ENCODE measurements at regions not wholly inside any gene's neighbourhood (a gene's known extent, or its start where the extent isn't known, plus 50 kb on each side); places are given as distances from the start of the nearest gene placed in this dataset.

- Histone ChIP-seq H3K27me3 (ENCODE audit: insufficient read depth in 3 of 3, low read length in 2 of 3) (no peaks in the 10 kb centered on the region), H3K36me3 (ENCODE audit: insufficient read depth in 1 of 2, low read depth in 1 of 2) (no peaks in the 10 kb centered on the region), H3K4me3 (no peak overlapping the region), H3K9me3 (no peaks in the 10 kb centered on the region), H3K4me1 (no peaks in the 10 kb centered on the region), H3K27ac (no peak overlapping the region)
- TF ChIP-seq CTCF (IDR thresholded peaks at IDR 0.05), result no peak
- intact Hi-C loops (cut with DNase I), result no loop called here
- WGBS, 3 donors, result 75 to 92% (median 88%) methylated on average over 3 of the region's 3 CpGs
- DNase-seq (no peak), ATAC-seq (no peak)
Observed at GRCh38 chrX:140944710-140945109, 57.7 kb upstream of the SPANXB1 start.

GRCh38 chrX:140948827-140949226, 53.6 kb upstream of the SPANXB1 start:
- intact Hi-C loops (cut with DNase I), result no loop called here
- ATAC-seq (no peak), DNase-seq (no peak)
- Histone ChIP-seq H3K27me3 (ENCODE audit: insufficient read depth in 3 of 3, low read length in 2 of 3) (no peaks in the 10 kb centered on the region), H3K36me3 (ENCODE audit: insufficient read depth in 1 of 2, low read depth in 1 of 2) (no peaks in the 10 kb centered on the region), H3K4me1 (no peaks in the 10 kb centered on the region), H3K27ac (no peak overlapping the region), H3K4me3 (no peak overlapping the region), H3K9me3 (no peaks in the 10 kb centered on the region)
- WGBS, 3 donors, result 64 to 78% (median 71%) methylated on average over 5 of the region's 5 CpGs
- TF ChIP-seq CTCF (IDR thresholded peaks at IDR 0.05), result no peak

- no peak for ATAC-seq
- WGBS, 3 donors, result 58 to 67% (median 67%) methylated on average over 5 of the region's 5 CpGs
- intact Hi-C loops (cut with DNase I), result no loop called here
- Histone ChIP-seq H3K9me3 (no peaks in the 10 kb centered on the region), H3K27ac (no peak overlapping the region), H3K4me3 (no peak overlapping the region), H3K36me3 (ENCODE audit: insufficient read depth in 1 of 2, low read depth in 1 of 2) (no peaks in the 10 kb centered on the region), H3K27me3 (ENCODE audit: insufficient read depth in 3 of 3, low read length in 2 of 3) (no peaks in the 10 kb centered on the region), H3K4me1 (no peaks in the 10 kb centered on the region)
- no peak for TF ChIP-seq CTCF (IDR thresholded peaks at IDR 0.05)
- no peak for DNase-seq
Observed at GRCh38 chrX:140949233-140949632, 53.2 kb upstream of the SPANXB1 start.

Data from psoas muscle (tissue), 7 donors.